22Rv1 (cell line): ENCODE measurements at regions not wholly inside any gene's neighbourhood (a gene's known extent, or its start where the extent isn't known, plus 50 kb on each side); places are given as distances from the start of the nearest gene placed in this dataset.

Source experiments
- H3K27ac ChIP-seq: fragments of 450-650 bp; 2 replicates; pipeline ENCODE4 v1.5.1; 2017
- CTCF ChIP-seq: fragments of 450-650 bp; IDR thresholded peaks from 2 replicates; pipeline ENCODE4 v1.5.1; 2017; ENCODE audit warnings: mild to moderate bottlenecking
- ZFX ChIP-seq: fragments of 450-650 bp; IDR thresholded peaks from 2 replicates; pipeline ENCODE4 v1.6.1; 2017; ENCODE audit warnings: antibody characterized with exemption, borderline replicate concordance

GRCh38 chr20:60931696-60932095 lies 320.4 kb upstream of the CDH4 start:
- TF ChIP-seq ZFX (no peak), CTCF (no peak)
- H3K27ac ChIP-seq: no peak overlapping the region

GRCh38 chr20:60934724-60935123 lies 317.3 kb upstream of the CDH4 start:
- H3K27ac ChIP-seq: no peak overlapping the region
- no peak for TF ChIP-seq ZFX
- no peak for TF ChIP-seq CTCF

- H3K27ac ChIP-seq: no peak overlapping the region
- TF ChIP-seq ZFX: no peak
- no peak for TF ChIP-seq CTCF
Observed at GRCh38 chr20:60935971-60936370, 316.1 kb upstream of the CDH4 start.

- no peak overlapping the region for H3K27ac ChIP-seq
- TF ChIP-seq CTCF: no peak
- TF ChIP-seq ZFX: no peak
Observed at GRCh38 chr20:60937585-60937984, 314.5 kb upstream of the CDH4 start.

- no peak overlapping the region for H3K27ac ChIP-seq
- TF ChIP-seq CTCF (no peak), ZFX (no peak)
Observed at GRCh38 chr20:60941379-60941778, 310.7 kb upstream of the CDH4 start.

GRCh38 chr20:60947819-60948218 lies 304.2 kb upstream of the CDH4 start:
- TF ChIP-seq CTCF (no peak), ZFX (no peak)
- no peak overlapping the region for H3K27ac ChIP-seq

- TF ChIP-seq ZFX (no peak), CTCF (no peak)
- no peak overlapping the region for H3K27ac ChIP-seq
Observed at GRCh38 chr20:60948224-60948623, 303.8 kb upstream of the CDH4 start.
